Endothelial cell of umbilical vein (primary cell): ENCODE measurements at regions not wholly inside any gene's neighbourhood (a gene's known extent, or its start where the extent isn't known, plus 50 kb on each side); places are given as distances from the start of the nearest gene placed in this dataset.

Experiments
- BruUV-seq: library from RNA; stranded (reverse); fragments of 400-500 nt; replicated peaks from 2 replicates; lab custom pipeline; 2021; lab: Mats Ljungman, UMichigan
- CTCF ChIA-PET: fragments of 300-600, 350-600 bp; sonication (Branson Sonifier 250); formaldehyde crosslinking; loops from one replicate; lab custom pipeline; 2021; ENCODE audit warnings: antibody characterized with exemption, inconsistent platforms; lab: Charles Lee
- POLR2A ChIA-PET: fragments of 300-600, 350-600 bp; sonication (Branson Sonifier 250); formaldehyde crosslinking; loops from one replicate; lab custom pipeline; 2021; ENCODE audit warnings: antibody characterized with exemption, inconsistent platforms; lab: Charles Lee
- DNase-seq: peaks from one replicate; pipeline ENCODE4 v3.0.0-alpha.2; 2011; ENCODE audit warnings: low read depth, low spot score
- FAIRE-seq: peaks from 2 replicates; lab custom pipeline; 2011; peaks lifted over from hg19 to GRCh38; lab: Jason Lieb, UNC
- H2AFZ ChIP-seq: 2 replicates; pipeline ENCODE4 v1.6.0; 2012; ENCODE audit warnings: low read depth, low read length, control low read depth, inconsistent platforms
- H3K27ac ChIP-seq: 2 replicates; pipeline ENCODE4 v1.5.1; 2011; ENCODE audit warnings: low read depth, mild to moderate bottlenecking, control low read depth, low read length, moderate library complexity; ENCODE audit not compliant: insufficient read depth
- H3K27me3 ChIP-seq, 2 experiments: 2 replicates each; pipeline versions ENCODE4 v1.6.0 to v1.6.1; 2011; ENCODE audit warnings: low read length in 2 of 2, mixed read lengths in 1 of 2; ENCODE audit not compliant: control insufficient read depth in 2 of 2, insufficient read depth in 2 of 2
- H3K36me3 ChIP-seq, 2 experiments: 2 replicates in 1 of 2; 3 replicates in 1 of 2; pipeline ENCODE4 v1.5.1; 2011; ENCODE audit warnings: low read length in 2 of 2, mild to moderate bottlenecking in 1 of 2, moderate library complexity in 1 of 2; ENCODE audit not compliant: control insufficient read depth in 2 of 2, insufficient read depth in 2 of 2; ENCODE audit errors: extremely low read depth in 1 of 2
- H3K4me1 ChIP-seq: 3 replicates; pipeline ENCODE4 v1.5.1; 2011; ENCODE audit warnings: mild to moderate bottlenecking, low read length; ENCODE audit not compliant: control insufficient read depth, insufficient read depth; ENCODE audit errors: extremely low read depth
- H3K4me2 ChIP-seq: 2 replicates; pipeline ENCODE4 v1.6.1; 2011; ENCODE audit warnings: low read length, control low read depth, mixed read lengths; ENCODE audit not compliant: insufficient read depth
- H3K4me3 ChIP-seq, 3 experiments: fragments of 200-600 bp in 1 of 3; sonication (generic), shearing (Covaris generic) in 1 of 3; replicated peaks in 1 of 3; 2 replicates each; pipeline ENCODE4 v1.5.1; 2011 to 2016; ENCODE audit warnings: control low read depth in 3 of 3, low read length in 3 of 3, mild to moderate bottlenecking in 2 of 3, inconsistent platforms in 1 of 3, low read depth in 1 of 3, moderate library complexity in 1 of 3; ENCODE audit not compliant: insufficient read depth in 1 of 3
- H3K79me2 ChIP-seq: 2 replicates; pipeline ENCODE4 v1.6.0; 2012; ENCODE audit warnings: low read length, inconsistent platforms; ENCODE audit not compliant: control insufficient read depth, insufficient read depth
- H3K9ac ChIP-seq: replicated peaks from 2 replicates; pipeline ENCODE3; 2011; ENCODE audit warnings: low read length, control low read depth; ENCODE audit not compliant: insufficient read depth; ENCODE audit errors: extremely low read depth
- H3K9me1 ChIP-seq: replicated peaks from 3 replicates; pipeline ENCODE4 v1.6.0; 2011; ENCODE audit warnings: mild to moderate bottlenecking, low read length; ENCODE audit not compliant: control insufficient read depth, insufficient read depth; ENCODE audit errors: extremely low read depth
- H3K9me3 ChIP-seq: replicated peaks from 2 replicates; pipeline ENCODE4 v1.5.1; 2012; ENCODE audit warnings: low read length, inconsistent platforms; ENCODE audit not compliant: control insufficient read depth, insufficient read depth
- H4K20me1 ChIP-seq: replicated peaks from 2 replicates; pipeline ENCODE3; 2011; ENCODE audit warnings: mild to moderate bottlenecking, low read length; ENCODE audit not compliant: control insufficient read depth, insufficient read depth; ENCODE audit errors: extremely low read depth
- CTCF ChIP-seq, 2 donors: IDR thresholded peaks; 1 replicate in 1 of 2; 2 replicates in 1 of 2; pipeline ENCODE4 v1.5.1; 2011; ENCODE audit warnings: low read length in 2 of 2, mild to moderate bottlenecking in 2 of 2, moderate library complexity in 2 of 2, control low read depth in 1 of 2, inconsistent platforms in 1 of 2, low read depth in 1 of 2; ENCODE audit not compliant: insufficient read depth in 1 of 2; ENCODE audit errors: extremely low read depth in 1 of 2
- EZH2 ChIP-seq: IDR thresholded peaks from 2 replicates; pipeline ENCODE4 v1.6.1; 2012; ENCODE audit warnings: borderline replicate concordance, low read depth, mild to moderate bottlenecking, moderate library complexity, low read length, inconsistent platforms; ENCODE audit not compliant: severe bottlenecking
- FOS ChIP-seq: IDR thresholded peaks from 2 replicates; pipeline ENCODE4 v1.6.1; 2011; ENCODE audit warnings: mild to moderate bottlenecking, low read length, moderate library complexity, borderline replicate concordance; ENCODE audit not compliant: insufficient read depth
- GATA2 ChIP-seq: IDR thresholded peaks from 2 replicates; pipeline ENCODE4 v1.7.0; 2011; ENCODE audit warnings: low read depth, mild to moderate bottlenecking, moderate library complexity, mixed read lengths, low read length; ENCODE audit not compliant: insufficient read length, insufficient read depth
- JUN ChIP-seq: IDR thresholded peaks from 2 replicates; pipeline ENCODE4 v1.6.1; 2011; ENCODE audit warnings: borderline replicate concordance, low read depth; ENCODE audit not compliant: insufficient read length, insufficient read depth
- MAX ChIP-seq: IDR thresholded peaks from 2 replicates; pipeline ENCODE4 v1.6.1; 2011; ENCODE audit not compliant: insufficient read depth, insufficient read length
- MYC ChIP-seq: IDR thresholded peaks from one replicate; pipeline ENCODE4 v1.6.1; 2011; ENCODE audit warnings: mild to moderate bottlenecking, low read depth, low read length
- POLR2A ChIP-seq: IDR thresholded peaks from 2 replicates; pipeline ENCODE4 v1.6.1; 2012; ENCODE audit warnings: low read depth, mild to moderate bottlenecking, control low read depth, low read length
- POLR2AphosphoS5 ChIP-seq: IDR thresholded peaks from 2 replicates; pipeline ENCODE4 v1.6.1; 2012; ENCODE audit warnings: low read depth, mild to moderate bottlenecking, control low read depth, low read length, moderate library complexity; ENCODE audit not compliant: insufficient read depth
- dilution Hi-C: fragments of 300-500 bp; cut with MboI; formaldehyde crosslinking; loops from one replicate; pipeline ENCODE4 v1.15.0; 2019; ENCODE audit warnings: low sequenced_read_pairs; ENCODE audit not compliant: extremely low pct_ligation_motif_present
- intact Hi-C: fragments of 100-400 bp; cut with micrococcal nuclease; formaldehyde crosslinking; loops from one replicate; pipeline ENCODE4 v1.10.0; 2022

GRCh38 chr12:47362126-47362705, 282.5 kb upstream of the AMIGO2 start:
- dilution Hi-C loops: no loop called here
- Histone ChIP-seq H3K4me3 (no peak overlapping the region), H3K9ac (no peak overlapping the region), H2AFZ (no peak overlapping the region), H3K27ac (no peak overlapping the region), H3K27me3 (no peaks in the 10 kb centered on the region), H3K4me2 (no peak overlapping the region), H4K20me1 (no peaks in the 10 kb centered on the region), H3K4me1 (peaks cover 20% of the 10 kb centered on the region), H3K79me2 (no peaks in the 10 kb centered on the region), H3K9me3 (no peaks in the 10 kb centered on the region), H3K36me3 (no peaks in the 10 kb centered on the region), H3K9me1 (no peaks in the 10 kb centered on the region)
- intact Hi-C loops: no loop called here
- ChIA-PET POLR2A (no interaction called here), CTCF (interaction anchor here (1.1 to 2.5 kb wide), 3 partner anchors 9 to 330 kb away, joined by 3 to 12 read pairs (median 8); no protein-coding TSS in a partner anchor)
- TF ChIP-seq POLR2AphosphoS5: no peak
- no peak for TF ChIP-seq FOS
- TF ChIP-seq EZH2: no peak
- TF ChIP-seq MAX: no peak
- no peak for TF ChIP-seq CTCF (IDR thresholded peaks at IDR 0.05; ENCODE audit: extremely low read depth in 1 of 2, insufficient read depth in 1 of 2, low read depth in 1 of 2, low read length in 2 of 2)
- TF ChIP-seq GATA2: no peak
- TF ChIP-seq MYC: no peak
- no peak for TF ChIP-seq POLR2A
- TF ChIP-seq JUN: no peak
- DNase-seq (peak; percentile 27), FAIRE-seq (no peak)
- BruUV-seq: no TSS peak
